ENCODE measurements at regions not wholly inside any gene's neighbourhood (a gene's known extent, or its start where the extent isn't known, plus 50 kb on each side); places are given as distances from the start of the nearest gene placed in this dataset.
A peak's percentile ranks its signal among the peaks of the same experiment; 100 is the strongest.
"Not testable (repeated sequence)": the region's sequence is repeated elsewhere in the genome, so short reads cannot be mapped to it uniquely, and the experiment has no call there.

DNA sequence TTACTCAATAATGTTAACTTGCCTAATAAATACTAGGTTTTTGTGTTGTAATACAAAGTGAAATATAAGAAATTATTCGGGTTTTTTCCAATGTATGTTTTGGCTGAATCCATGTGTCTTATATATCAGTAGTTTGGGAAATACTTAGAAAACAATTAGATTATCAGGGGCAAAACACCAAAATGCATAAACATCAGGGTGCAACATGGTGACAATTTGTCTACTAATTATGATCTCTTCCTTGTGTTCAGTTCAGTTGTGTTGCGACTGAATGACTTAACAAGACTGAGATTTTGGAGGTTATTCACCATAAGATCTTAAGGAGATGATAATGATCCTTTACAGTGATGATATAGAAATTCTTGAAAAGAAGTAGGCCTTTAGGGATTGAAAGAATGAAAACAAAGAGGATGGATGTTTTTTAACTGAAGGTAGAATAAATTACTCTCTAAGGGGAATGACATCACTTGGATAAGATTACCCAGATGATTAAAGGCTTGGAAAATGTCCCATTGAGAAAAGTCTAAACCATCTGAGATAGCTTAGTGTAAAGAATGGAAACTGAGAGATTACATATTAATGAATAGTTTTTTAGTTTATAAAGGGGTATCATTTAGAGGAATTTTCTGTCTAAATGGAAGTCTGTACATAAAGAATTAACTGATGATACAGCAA is 415.8 kb downstream of the SPATA31D1 start:
- DNase-seq, result peak; percentile 37

DNA sequence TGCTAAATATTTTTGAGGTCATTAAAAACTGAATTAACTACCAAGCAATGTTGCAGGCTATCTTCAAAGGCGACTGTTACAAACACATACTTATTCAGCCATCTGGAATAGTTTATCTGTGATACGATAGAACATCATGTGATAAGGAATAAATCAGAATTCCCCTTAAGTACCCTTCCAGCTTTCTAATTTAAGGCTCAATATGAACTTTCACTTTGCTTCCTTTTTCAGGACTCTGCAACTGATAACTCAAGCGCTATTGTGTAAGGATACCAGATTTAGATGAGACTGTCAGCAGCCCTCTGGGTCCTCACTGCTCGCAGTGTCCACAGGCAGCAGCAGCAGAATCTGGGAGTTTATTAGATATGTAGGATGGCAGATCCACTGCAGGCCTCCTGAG is 416.3 kb downstream of the SPATA31D1 start:
- DNase-seq, result no peak

DNA sequence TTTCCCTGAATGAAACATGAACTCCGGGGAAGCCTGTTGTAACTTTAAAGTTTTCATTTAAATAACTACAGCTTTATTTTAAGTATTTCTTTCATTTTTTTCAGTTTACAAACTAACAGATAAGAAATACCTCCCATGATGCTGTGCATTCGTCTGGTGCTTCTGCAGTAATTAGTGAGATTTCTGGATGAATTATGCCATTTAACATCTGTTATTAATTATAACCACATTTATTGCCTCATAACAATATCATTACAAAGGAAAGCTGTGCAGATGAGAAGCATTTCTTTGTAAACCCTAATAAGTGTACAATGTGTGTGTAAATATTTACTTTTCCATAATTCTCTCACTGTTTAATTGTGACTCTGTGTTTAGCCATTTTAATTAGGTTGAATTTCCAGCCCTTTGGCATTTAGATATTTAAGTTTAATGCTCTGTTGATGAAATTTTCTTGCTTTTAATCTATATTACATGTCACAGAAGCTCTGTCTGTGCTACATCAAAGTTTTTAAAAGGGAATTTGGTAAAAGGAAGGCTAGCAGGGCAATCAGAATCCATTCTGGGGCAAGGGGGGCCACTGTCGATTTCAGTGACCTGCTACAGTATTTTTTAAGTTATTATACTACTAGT is 418.0 kb downstream of the SPATA31D1 start:
- no peak for DNase-seq

DNA sequence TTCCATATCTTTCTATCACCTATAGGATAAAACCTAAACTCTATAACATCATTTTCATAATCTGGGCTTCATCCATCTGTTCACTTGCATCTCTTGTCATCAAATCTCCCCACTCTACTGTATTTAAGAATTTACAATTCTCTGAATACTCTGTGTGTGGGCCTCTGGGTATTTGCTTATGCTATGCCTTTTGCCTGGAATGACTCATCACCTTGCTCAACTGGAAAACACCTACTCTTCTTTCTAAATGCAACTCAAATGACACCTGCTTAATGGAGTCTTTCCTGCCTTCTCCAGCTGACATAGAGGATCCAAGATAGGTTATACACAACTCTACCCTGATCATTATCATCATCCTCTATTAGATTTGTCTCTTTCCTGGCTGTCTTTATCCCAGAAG is 421.7 kb downstream of the SPATA31D1 start:
- no peak for DNase-seq

DNA sequence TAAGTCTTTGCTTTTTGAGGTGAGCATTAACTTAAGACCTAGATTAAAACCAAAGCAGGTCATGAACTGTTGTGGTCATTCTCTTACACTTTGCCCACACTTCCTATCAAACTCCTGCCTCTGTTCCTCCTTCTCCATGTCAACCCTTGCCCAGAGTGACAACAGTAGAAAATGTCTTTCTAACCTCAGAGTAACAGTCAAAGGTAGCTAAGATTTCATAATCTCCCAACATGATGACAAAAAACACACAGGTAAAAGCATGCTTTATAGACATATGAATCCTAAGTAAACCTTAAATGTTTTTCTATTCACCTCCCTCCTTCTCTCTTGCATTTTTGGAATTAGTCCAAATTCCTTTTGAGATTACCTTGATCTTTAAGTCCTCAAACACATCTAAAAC is 422.3 kb downstream of the SPATA31D1 start:
- no peak for DNase-seq

DNA sequence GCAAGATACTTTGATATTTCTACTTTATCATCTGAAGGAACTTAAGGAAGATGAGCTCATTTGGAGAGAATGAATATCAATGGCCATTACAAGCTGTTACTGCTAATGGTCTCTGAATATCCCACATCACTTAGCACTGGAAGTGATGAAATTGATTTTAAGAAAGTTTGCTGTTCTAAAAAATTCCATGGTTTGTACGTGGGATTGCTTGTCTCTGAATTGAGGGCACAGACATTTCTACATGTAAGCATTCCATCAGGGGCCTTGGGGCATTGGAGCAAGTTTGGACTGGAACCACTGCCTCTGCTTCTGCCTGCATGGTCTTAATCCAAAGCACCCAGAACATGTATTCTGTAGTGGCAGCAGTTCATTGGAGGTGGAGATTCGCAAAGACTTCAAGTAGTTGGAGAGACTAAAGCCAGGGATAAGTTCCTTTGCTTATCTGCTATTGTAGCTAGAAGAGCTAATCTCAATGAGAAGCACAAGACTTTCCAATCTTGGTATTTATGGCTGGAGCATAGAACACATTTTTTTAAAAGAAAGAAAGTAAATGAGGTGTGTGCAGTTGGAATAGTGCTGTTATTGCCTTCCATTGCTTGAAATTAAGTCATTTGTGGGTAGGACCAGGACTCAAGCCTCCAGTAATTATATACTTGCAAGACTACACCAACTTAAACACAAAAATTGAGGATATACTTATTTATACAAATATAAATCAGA is 424.2 kb downstream of the SPATA31D1 start:
- DNase-seq, result no peak

DNA sequence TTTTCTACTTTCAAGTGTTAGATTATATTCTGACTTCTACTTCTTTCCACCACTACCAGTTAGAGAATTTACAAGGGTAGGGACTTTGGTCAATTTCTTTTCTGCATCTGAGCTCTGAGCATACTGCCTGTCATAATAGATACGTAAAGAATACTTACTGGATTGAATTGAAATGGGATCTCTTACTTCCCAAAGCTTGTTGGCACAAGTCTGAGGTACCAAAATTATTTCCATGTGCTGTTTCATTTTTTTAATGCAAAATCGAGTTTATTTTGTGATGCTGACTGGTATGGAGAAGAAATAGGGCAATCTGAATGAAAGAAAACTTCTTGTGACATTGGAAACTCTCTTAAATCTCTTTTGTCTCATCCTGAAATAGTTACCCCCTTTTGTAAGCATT is 428.9 kb downstream of the SPATA31D1 start:
- no peak for DNase-seq

DNA sequence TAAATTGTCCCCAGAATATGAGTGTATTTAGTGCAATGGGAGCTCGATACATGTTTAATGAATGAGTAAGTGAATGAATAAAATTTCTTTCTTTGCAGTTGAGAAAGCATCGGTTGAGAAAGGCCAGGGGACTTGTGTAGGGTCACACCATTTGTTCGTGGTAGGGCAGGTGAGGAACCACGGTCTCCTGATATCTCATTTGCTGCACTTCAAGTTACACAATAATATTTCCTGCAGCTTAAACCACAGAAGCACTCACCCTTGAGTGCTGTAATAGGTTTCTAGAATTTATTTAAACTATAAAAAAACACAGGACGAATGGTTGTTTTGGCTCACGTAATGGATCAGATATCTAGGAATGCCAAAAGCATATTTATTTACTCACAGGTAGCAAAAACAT is 429.8 kb downstream of the SPATA31D1 start:
- DNase-seq, result no peak

DNA sequence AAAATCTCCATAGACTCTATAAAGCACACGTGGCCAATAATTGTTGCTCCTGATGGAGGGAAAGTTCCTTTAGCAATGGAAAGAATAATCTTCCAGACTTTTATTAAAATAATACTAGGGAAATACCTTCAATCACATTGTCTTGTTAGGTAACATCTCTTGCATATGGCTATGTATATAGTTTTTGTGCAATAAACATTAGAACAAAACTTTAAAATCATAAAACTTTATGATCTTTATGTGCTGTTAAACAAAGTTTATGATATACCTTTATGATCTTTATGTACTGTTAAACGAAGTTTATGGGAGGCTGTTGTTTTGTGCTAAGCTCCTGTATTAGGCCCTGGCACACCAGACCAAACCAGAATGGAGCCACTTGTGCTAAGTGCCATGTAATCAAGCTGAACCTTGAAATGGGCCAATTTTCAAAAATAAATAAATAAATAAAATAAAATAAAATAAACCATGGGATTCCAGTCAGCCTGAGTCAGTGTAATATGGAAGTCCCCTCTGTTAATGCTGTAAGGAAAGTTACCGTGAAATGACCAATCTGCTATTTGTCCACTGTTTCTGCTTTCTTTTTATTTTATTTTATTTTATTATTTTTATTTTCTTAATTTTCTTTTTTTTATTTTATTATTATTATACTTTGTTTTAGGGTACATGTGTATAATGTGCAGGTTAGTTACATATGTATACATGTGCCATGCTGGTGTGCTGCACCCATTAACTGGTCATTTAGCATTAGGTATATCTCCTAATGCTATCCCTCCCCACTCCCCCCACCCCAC is 431.3 kb downstream of the SPATA31D1 start:
- DNase-seq, result no peak

DNA sequence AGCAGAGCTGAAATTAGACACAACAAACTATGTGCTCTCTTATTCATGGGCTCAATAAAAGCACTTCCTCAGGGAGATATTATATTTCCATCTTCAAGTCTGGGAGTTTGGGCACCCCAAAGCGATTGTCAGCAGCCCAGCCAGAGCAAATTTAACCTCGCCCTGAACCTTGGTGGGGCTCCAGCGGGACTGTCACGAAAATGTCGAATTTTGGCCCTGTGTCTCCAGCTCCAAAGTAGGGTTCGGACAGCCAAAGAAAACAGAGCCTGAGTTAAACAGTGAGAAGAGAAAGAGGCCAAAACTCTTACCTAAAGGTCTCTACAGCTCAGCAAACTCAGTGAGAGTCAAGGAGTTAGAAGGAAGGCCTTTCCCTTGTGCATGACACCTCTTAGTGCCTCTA is 432.9 kb downstream of the SPATA31D1 start:
- DNase-seq, result no peak

DNA sequence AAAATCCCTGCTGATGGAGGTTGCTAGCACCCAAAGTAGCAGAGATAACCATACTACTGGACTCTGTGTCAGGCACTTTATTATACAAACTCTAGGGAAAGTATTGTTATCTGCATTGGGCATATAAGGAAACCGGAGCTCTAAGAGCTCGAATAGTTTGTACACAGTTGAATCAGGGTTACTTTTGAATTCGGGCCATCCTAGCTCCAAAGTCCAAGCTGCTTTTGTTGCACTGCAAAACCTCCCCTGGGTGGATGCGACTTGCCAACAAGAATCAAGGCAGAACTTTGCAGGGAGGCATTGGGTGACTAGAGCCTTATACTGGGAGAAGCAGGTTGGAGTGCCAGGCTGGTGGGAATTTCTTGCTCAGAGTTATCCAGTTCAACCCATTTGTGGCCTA is 435.1 kb downstream of the SPATA31D1 start:
- DNase-seq, result no peak

DNA sequence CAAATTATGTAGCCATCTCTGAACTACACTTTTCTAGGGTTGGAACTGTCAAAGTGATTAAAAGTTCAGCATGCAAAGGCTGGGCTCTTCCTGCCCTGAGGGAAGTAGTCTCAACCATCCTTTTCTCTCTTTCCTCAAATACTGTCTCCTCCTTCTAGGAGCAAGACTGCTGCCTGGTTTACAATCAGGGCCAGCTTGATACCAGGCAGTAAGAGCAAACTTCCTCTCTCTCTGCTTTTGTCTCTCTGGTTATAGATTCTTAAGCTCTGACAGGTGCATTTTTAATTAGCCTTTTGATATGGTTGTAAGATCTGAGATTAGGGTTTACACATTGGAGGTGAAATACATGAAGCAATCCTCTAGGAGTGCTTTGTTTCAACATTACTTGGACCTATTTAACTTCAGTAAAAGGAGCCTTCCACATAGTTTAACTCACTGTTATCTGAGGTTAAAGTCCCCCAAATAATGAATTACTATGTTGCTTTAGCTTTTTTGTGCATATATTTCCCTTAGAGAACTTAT is 436.1 kb downstream of the SPATA31D1 start:
- DNase-seq, result no peak

DNA sequence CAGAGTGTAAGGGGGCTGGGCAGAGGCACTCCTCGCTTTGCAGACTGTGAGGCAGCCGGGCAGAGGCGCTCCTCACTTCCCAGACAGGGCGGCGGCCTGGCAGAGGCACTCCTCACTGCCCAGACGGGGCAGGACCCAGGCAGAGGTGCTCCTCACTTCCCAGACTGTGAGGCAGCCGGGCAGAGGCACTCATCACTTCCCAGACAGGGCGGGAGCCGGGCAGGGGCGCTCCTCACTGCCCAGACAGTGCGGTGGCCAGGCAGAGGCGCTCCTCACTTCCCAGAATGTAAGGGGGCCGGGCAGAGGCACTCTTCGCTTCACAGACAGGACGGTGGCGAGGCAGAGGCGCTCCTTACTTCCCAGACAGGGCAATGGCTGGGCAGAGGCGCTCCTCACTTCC is 442.5 kb downstream of the SPATA31D1 start:
- DNase-seq, result no peak

DNA sequence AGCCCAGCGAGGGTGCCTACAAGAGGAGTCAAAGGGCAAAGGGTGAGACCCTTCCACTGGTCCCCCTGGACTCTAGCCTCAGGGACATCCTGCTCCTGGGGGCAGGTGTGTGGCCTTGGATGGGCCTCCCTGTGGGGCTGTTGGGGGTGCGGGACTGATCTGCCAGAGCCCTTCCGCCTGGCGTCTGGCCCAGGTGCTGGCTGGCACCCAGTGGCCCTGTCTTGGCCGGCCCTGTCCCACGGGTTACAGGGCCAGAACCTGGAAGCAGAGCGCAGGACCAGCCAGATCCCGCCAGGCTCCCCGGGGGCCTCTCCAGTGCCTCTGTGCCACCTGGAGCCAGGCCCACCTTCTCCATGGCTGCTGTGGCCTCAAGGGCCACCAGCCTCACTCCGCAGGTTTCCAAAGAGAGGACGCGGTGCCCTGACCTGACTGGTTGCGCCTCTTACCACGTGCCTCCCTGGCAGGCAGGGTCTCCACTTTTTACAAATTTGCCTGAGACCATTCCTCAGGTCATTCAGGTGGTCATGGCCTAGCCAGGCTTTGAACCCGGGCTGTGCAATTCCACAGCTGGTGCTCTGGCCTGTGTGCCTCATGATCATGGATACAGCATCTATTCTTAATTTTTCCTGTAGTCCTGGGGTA is 444.8 kb downstream of the SPATA31D1 start:
- DNase-seq, result not testable (repeated sequence)

DNA sequence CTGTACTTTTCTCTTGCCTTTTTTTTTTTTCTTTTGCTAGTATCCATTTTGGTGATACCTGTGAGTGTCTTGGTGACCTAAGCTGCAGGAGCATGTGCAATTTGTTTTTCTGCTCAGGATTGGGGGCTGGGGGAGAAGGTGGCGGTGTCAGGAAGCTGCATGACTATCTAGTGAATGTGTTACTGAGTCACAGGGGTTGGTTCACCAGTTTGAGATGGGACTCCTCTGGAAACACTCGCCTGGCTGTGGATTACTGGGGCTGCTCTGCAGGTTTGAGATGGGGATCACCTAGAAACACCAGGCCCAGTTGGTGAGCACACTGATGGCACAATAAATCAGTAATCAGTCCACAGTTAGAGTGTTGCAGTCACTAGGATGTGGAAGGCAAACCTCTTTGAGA is 447.9 kb downstream of the SPATA31D1 start:
- no peak for DNase-seq

DNA sequence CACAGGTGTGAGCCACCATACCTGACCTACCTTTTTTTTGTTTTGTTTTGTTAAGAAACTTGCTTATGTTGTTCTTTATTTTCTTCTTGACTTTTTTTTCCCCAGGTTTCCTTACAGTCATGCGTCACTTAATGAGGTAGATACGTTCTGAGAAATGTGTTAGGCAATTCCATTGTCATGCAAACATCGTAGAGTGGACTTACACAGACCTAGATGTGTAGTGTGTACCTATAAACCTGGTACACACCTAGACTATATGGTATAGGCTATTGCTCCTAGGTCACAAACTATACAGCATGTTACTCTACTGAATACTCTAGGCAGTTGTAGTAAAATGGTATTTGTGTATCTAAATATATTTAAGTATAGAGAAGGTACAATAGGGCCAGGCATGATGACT is 448.6 kb downstream of the SPATA31D1 start:
- DNase-seq, result not testable (repeated sequence)

DNA sequence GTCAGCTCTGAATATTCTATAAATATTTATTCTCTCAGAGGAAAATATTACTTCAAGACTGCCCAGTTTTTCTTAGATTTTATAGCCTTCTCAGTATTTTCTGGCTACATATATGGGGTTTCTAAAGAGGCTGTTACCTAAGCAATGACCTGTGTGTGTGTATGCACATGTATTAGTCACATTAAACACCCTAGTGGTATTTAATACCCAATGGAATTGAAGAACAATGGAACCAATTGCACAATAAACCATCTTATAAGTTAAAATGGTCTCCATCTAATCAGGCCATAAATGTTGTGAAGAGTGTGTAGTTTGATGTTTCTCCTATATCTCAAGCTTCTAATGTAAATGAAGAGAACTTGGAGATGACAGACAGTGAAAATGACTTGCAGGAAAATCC is 450.0 kb downstream of the SPATA31D1 start:
- DNase-seq, result no peak

DNA sequence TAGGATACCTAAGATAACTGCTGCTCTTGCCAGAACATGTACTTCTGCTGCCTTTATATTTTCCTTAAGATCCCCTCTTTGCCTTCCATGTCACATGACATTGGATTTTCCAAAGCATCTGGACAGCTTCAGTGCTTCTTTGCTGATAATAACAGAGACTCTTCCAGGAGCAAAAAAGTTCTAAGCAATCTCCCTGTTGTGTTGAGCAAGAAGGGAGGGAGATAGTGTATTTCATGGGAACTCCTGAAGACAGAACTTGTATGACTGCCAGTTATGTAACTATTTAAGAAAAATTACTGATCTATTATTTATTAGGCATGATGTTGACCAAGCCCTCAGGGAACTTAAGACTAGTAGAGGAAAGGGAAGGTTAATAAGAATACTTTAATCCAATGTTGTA is 454.7 kb downstream of the SPATA31D1 start:
- DNase-seq, result no peak

DNA sequence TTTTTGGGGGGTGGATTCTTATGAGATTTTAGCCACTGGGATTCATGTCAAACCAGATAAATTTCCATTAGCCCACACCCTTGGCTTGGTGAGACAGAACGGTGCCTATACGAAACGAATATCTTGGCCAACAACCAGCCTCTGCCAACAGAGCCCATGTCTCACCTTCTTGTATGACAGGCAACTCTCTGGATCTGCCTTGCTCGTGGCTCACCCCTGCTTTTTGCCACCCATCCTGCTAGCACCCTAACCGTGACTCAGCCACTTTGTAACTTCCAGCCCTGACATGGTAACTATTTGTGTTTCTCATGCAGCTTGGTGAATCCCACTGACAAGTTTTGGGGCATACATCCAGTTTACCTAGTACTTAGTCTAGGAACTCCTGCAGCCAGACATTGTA is 457.0 kb downstream of the SPATA31D1 start:
- DNase-seq, result no peak

DNA sequence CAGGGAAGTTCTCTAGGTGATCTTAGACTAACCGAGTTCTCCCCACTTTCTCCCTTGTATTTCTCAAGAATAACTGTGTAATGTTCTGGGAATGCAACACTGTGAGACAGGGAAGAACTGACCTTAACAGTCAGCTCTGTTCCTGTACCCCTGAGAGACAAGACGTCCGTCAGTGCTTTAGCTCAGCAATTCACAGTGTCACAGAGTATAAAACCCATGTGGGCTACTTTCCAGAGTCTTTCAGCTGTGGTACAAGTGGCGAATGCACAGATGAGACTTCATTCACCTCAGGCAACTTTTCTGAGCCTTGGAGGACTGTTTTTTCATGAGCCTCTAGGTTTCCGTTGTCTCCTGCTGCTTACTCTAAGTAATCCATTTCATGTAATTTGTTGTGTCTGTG is 458.8 kb downstream of the SPATA31D1 start:
- no peak for DNase-seq

DNA sequence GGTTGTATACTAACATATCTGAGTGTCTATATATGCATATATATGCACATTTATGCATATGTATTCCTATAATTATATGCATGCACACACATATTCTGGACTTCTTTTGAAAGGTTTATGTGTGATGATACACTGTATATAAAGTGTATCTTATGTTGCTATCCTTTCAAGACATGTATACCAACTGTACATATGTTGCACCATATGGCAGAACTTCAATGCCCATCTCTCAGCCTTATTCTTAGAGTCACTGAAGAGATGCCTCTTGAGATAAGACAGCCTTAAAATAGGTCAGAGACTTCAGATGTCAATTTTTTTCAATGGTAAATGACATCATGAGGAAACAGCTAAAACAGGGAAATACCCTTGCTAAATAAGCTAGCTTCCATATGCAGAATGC is 461.4 kb downstream of the SPATA31D1 start:
- no peak for DNase-seq

DNA sequence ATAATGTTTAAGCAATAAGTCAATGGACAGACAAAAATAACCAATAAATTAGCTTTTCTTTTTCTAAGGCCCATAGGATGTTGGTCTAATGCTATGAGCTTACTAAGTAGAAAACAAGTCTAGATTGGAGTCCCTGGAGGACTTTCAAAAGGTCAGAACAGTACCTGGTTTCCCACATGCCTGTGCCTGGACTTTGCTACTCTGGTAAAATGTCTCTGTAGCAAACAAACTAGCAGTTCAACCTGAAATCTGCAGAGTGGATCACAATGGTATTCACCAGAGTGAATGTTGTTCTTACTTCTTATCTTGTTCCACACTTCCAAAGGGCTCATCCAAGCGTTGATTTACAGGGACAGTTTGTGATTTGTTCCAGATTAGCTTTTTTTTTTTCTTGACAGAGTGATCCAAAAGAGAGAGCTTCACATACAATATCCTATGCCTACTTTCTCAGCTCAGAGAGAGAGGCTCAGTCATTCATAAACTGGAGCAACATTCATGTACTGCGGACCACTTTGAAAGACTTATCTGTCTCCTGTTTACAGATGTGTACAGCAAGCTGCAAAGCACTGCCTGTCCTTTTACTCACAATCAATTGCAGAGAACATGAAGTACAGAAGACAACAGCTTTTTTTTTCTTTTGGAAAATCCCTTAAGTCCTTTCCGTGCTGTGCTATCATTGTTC is 466.1 kb downstream of the SPATA31D1 start:
- no peak for DNase-seq
